Breast epithelium (tissue), 3 donors: ENCODE measurements at regions not wholly inside any gene's neighbourhood (a gene's known extent, or its start where the extent isn't known, plus 50 kb on each side); places are given as distances from the start of the nearest gene placed in this dataset.

Experiments
- CTCF ChIP-seq, 3 donors: fragments of 450-650 bp; IDR thresholded peaks; one replicate each; pipeline ENCODE4 v1.5.1; 2016 to 2017; ENCODE audit warnings: antibody characterized with exemption in 3 of 3, mild to moderate bottlenecking in 3 of 3, moderate library complexity in 3 of 3
- POLR2A ChIP-seq: fragments of 450-650 bp; IDR thresholded peaks from one replicate; pipeline ENCODE4 v1.6.1; 2016; ENCODE audit warnings: antibody characterized with exemption, mild to moderate bottlenecking, moderate library complexity

DNA sequence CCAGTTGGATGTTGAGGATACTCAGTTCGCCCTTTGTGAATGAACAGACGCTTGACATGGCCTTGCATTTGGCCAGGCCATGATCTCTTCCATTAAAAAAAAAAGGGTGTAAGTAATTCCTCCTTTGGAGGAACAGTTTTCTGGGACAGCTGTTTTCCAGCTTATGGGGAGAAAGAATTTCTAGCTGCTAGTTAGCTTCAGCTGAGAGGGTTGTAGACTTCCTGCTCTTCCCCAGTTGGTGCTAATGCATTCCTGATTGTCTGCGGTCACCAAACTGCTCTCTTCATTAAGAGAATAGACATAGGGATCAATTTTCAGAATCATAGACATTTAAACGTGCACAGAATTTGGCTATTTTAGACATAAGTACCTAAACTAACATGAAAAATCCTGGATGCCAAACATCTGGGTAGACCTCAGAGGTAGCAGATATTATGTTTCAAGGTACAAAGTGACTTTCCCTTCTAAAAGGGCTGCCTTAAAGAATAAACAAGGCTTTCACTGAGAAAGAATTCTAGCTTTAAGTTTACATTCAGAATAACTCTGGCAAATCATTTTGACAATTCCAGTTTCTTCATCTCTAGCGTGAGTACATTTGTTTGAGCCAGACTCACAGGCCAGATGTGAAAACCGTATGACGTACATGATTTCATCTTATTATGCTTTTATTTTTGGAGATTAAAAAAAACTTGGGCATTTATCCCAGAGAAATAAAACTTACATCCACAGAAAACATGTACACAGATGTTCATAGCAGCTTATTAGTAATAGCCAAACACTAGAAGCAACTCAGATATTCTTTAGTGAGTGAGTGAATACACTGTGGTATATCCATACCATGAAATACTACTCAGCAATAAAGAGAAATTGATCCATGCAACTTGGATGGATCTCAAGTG is 71.2 kb downstream of the MAIP1 start:
- TF ChIP-seq CTCF (IDR thresholded peaks at IDR 0.05) (no peak), POLR2A (no peak)
